SK-N-DZ (cell line): ENCODE measurements at regions not wholly inside any gene's neighbourhood (a gene's known extent, or its start where the extent isn't known, plus 50 kb on each side); places are given as distances from the start of the nearest gene placed in this dataset.
"Not testable (repeated sequence)": the region's sequence is repeated elsewhere in the genome, so short reads cannot be mapped to it uniquely, and the experiment has no call there.

Source experiments
- DNase-seq: peaks from one replicate; pipeline ENCODE4 v3.0.0-alpha.2; 2015; ENCODE audit warnings: low spot score

GRCh38 chr10:30197186-30197585 lies 137.8 kb upstream of the JCAD start:
- no peak for DNase-seq

- not testable (repeated sequence) for DNase-seq
Measured at GRCh38 chr10:30196559-30196958, 137.2 kb upstream of the JCAD start.

GRCh38 chr10:30192846-30193608 lies 133.6 kb upstream of the JCAD start:
- DNase-seq = no peak

GRCh38 chr10:30190577-30191552 lies 131.5 kb upstream of the JCAD start:
- DNase-seq = no peak

- DNase-seq = no peak
Measured at GRCh38 chr10:30189238-30189580, 129.8 kb upstream of the JCAD start.

GRCh38 chr10:30188556-30189237 lies 129.3 kb upstream of the JCAD start:
- no peak for DNase-seq

- DNase-seq = no peak
Measured at GRCh38 chr10:30188101-30188500, 128.7 kb upstream of the JCAD start.

- DNase-seq = no peak
Measured at GRCh38 chr10:30187010-30187409, 127.6 kb upstream of the JCAD start.

- DNase-seq = no peak
Measured at GRCh38 chr10:30186371-30186875, 127.0 kb upstream of the JCAD start.

- no peak for DNase-seq
Measured at GRCh38 chr10:30185916-30186315, 126.5 kb upstream of the JCAD start.

- DNase-seq = no peak
Measured at GRCh38 chr10:30185341-30185740, 126.0 kb upstream of the JCAD start.

- DNase-seq = no peak
Measured at GRCh38 chr10:30184397-30185033, 125.1 kb upstream of the JCAD start.

- DNase-seq = no peak
Measured at GRCh38 chr10:30183055-30183402, 123.6 kb upstream of the JCAD start.

GRCh38 chr10:30182191-30183054 lies 123.0 kb upstream of the JCAD start:
- no peak for DNase-seq

GRCh38 chr10:30178356-30178964 lies 119.1 kb upstream of the JCAD start:
- no peak for DNase-seq

GRCh38 chr10:30176776-30177533 lies 117.6 kb upstream of the JCAD start:
- DNase-seq = no peak

- DNase-seq = no peak
Measured at GRCh38 chr10:30176182-30176581, 116.8 kb upstream of the JCAD start.

- no peak for DNase-seq
Measured at GRCh38 chr10:30172673-30173072, 113.3 kb upstream of the JCAD start.

GRCh38 chr10:30172091-30172490 lies 112.7 kb upstream of the JCAD start:
- no peak for DNase-seq
